K562 (cell line): ENCODE measurements at regions not wholly inside any gene's neighbourhood (a gene's known extent, or its start where the extent isn't known, plus 50 kb on each side); places are given as distances from the start of the nearest gene placed in this dataset.
A peak's percentile ranks its signal among the peaks of the same experiment; 100 is the strongest.

Source experiments
- ARHGAP35 ChIP-seq: fragments of 450-650 bp; IDR thresholded peaks from 2 replicates; pipeline ENCODE4 v1.6.1; 2018; ENCODE audit not compliant: partially characterized antibody
- BRD4 ChIP-seq: fragments of 200-600 bp; sonication (generic); IDR thresholded peaks from 2 replicates; pipeline ENCODE4 v1.6.1; 2017; ENCODE audit warnings: inconsistent platforms
- CAMTA2 ChIP-seq: fragments of 250-450 bp; sonication (Bioruptor Pico); conservative IDR thresholded peaks from 2 replicates; pipeline ENCODE4 v1.5.1; 2022
- CCAR2 ChIP-seq: fragments of 200-400 bp; formaldehyde crosslinking; IDR thresholded peaks from 2 replicates; pipeline ENCODE4 v1.6.1; 2017; ENCODE audit warnings: mild to moderate bottlenecking, low read depth, low read length
- CXXC5 ChIP-seq: fragments of 250-450 bp; sonication (Bioruptor Pico); IDR thresholded peaks from 2 replicates; pipeline ENCODE4 v1.8.0; 2022; ENCODE audit warnings: inconsistent platforms, mild to moderate bottlenecking, moderate library complexity
- HNRNPLL ChIP-seq: fragments of 200-400 bp; formaldehyde crosslinking; IDR thresholded peaks from 2 replicates; pipeline ENCODE4 v1.6.1; 2017; ENCODE audit warnings: low read length, low read depth, mild to moderate bottlenecking; ENCODE audit not compliant: poor library complexity, severe bottlenecking
- MECOM ChIP-seq: fragments of 250-450 bp; sonication (Bioruptor Pico); IDR thresholded peaks from 2 replicates; pipeline ENCODE4 v1.8.0; 2022; ENCODE audit warnings: inconsistent platforms
- MTA2 ChIP-seq: fragments of 450-650 bp; IDR thresholded peaks from 2 replicates; pipeline ENCODE4 v1.6.1; 2016; ENCODE audit warnings: low read depth
- MTF1 ChIP-seq: fragments of 250-450 bp; sonication (Bioruptor Pico); IDR thresholded peaks from 2 replicates; pipeline ENCODE4 v1.9.0; 2021; ENCODE audit warnings: moderate library complexity, mild to moderate bottlenecking, inconsistent platforms, borderline replicate concordance
- NCOR1 ChIP-seq: fragments of 450-650 bp; IDR thresholded peaks from 2 replicates; pipeline ENCODE4 v1.6.1; 2016; ENCODE audit warnings: mild to moderate bottlenecking, moderate library complexity
- NFATC3 ChIP-seq: fragments of 450-650 bp; IDR thresholded peaks from 2 replicates; pipeline ENCODE4 v1.6.1; 2017; ENCODE audit warnings: mild to moderate bottlenecking
- POLR2G ChIP-seq: fragments of 200-400 bp; formaldehyde crosslinking; IDR thresholded peaks from 2 replicates; pipeline ENCODE4 v1.6.1; 2017; ENCODE audit warnings: low read depth, mild to moderate bottlenecking, antibody characterized with exemption, low read length, moderate library complexity
- PRPF4 ChIP-seq: fragments of 200-400 bp; formaldehyde crosslinking; IDR thresholded peaks from one replicate; pipeline ENCODE4 v1.6.1; 2017; ENCODE audit warnings: low read length, low read depth, mild to moderate bottlenecking; ENCODE audit not compliant: insufficient read depth, poor library complexity, severe bottlenecking
- RBM14 ChIP-seq: fragments of 200-400 bp; formaldehyde crosslinking; IDR thresholded peaks from 2 replicates; pipeline ENCODE4 v1.6.1; 2018; ENCODE audit warnings: low read depth, mild to moderate bottlenecking, low read length, moderate library complexity, borderline replicate concordance; ENCODE audit not compliant: insufficient read depth
- SRF ChIP-seq, 2 experiments: fragments of 250-450, 450-650 bp in 1 of 2; sonication (Bioruptor Pico) in 1 of 2; sonication (generic) in 1 of 2; formaldehyde crosslinking; IDR thresholded peaks; 2 replicates each; pipeline versions ENCODE4 v1.5.0 to v1.5.1; 2020 to 2022; ENCODE audit warnings: mild to moderate bottlenecking in 1 of 2, missing genetic modification reagents in 1 of 2
- TARDBP ChIP-seq: fragments of 450-650 bp; IDR thresholded peaks from 2 replicates; pipeline ENCODE4 v1.6.1; 2016
- XRCC3 ChIP-seq: fragments of 450-650 bp; IDR thresholded peaks from 2 replicates; pipeline ENCODE4 v1.6.1; 2017; ENCODE audit warnings: mild to moderate bottlenecking, moderate library complexity
- ZNF197 ChIP-seq: fragments of 200-800 bp; sonication (Bioruptor generic); IDR thresholded peaks from 2 replicates; pipeline ENCODE4 v1.6.1; 2016; ENCODE audit warnings: low read depth, missing genetic modification characterization, missing compliant biosample characterization
- TF ChIP-seq, protein P1 (sequence below): fragments of 450-650 bp; IDR thresholded peaks from 2 replicates; pipeline ENCODE4 v1.6.1; 2014; ENCODE audit warnings: low read depth, mild to moderate bottlenecking, moderate library complexity, borderline replicate concordance
- TF ChIP-seq, protein P2 (sequence below), 2 experiments: fragments of 450-650 bp; IDR thresholded peaks; 2 replicates each; pipeline ENCODE4 v1.6.1; 2016
- TF ChIP-seq, protein P3 (sequence below): sonication (generic); formaldehyde crosslinking; IDR thresholded peaks from 2 replicates; pipeline ENCODE4 v1.8.0; 2022; ENCODE audit warnings: mild to moderate bottlenecking, missing genetic modification reagents, borderline replicate concordance
- TF ChIP-seq, protein P4 (sequence below): sonication (generic); formaldehyde crosslinking; IDR thresholded peaks from 2 replicates; pipeline ENCODE4 v1.8.1; 2023; ENCODE audit warnings: mild to moderate bottlenecking, missing genetic modification reagents

DNA sequence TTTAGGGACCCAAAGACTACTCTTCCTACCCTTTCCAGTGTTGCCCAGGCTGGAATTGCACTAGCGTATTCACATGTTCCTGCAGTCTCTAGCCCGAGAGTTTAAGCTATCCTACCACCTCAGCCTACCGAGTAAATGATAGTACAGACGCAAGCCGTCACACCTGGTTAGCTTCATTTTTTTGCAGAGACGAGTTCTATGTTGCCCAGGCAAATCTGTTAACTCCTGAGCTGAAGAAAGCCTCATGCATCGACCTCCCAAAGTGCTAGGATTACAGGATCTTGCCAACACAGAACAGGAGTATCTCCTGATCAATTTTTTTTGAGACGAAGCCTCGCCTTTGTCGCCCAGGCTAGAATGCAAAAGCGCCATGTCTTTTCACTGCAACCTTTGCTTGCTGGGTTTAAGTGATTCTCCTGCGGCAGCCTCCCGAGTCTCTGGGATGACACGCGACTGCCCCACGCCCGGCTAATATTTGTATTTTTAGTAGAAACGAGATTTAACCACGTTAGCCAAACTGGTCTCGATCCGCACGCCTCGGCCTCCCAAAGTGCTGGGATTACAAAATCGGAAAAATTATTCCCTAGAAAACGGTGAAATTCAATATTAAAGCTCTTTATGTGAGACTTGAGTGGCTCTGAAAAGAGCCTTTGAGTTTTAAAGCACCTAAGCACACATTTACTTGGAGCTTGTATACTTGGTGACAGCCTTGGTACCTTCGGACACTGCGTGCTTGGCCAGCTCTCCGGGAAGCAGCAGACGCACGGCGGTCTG is 128.5 kb downstream of the HFE start (continued):
- TF ChIP-seq HNRNPLL (peak; percentile 17), CAMTA2 (CRISPR knock-in tag) (no peak), NFATC3 (no peak), MTA2 (no peak), MTF1 (CRISPR knock-in tag) (no peak), BRD4 (no peak), ZNF197 (CRISPR knock-in tag) (no peak), TARDBP (no peak; the same call in 1 of the 2 replicates), XRCC3 (peak; percentile 40; the same call in 1 of the 2 replicates), CCAR2 (no peak), NCOR1 (no peak; the same call in 1 of the 2 replicates), SRF (CRISPR knock-in tag; IDR thresholded peaks at IDR 0.05) (peak in 1 of 2 experiments; percentile 81; a peak in 2 of 4 replicates), CXXC5 (CRISPR knock-in tag) (no peak), POLR2G (peak; percentile 84), MECOM (CRISPR knock-in tag) (no peak), ARHGAP35 (peak; percentile 52), RBM14 (0 out of 2 replicates have a peak, but pooled peaks have one; percentile 84), PRPF4 (peak; percentile 92)
- TF ChIP-seq, protein P1, sequence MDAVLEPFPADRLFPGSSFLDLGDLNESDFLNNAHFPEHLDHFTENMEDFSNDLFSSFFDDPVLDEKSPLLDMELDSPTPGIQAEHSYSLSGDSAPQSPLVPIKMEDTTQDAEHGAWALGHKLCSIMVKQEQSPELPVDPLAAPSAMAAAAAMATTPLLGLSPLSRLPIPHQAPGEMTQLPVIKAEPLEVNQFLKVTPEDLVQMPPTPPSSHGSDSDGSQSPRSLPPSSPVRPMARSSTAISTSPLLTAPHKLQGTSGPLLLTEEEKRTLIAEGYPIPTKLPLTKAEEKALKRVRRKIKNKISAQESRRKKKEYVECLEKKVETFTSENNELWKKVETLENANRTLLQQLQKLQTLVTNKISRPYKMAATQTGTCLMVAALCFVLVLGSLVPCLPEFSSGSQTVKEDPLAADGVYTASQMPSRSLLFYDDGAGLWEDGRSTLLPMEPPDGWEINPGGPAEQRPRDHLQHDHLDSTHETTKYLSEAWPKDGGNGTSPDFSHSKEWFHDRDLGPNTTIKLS, result no peak; the same call in 1 of the 2 replicates
- TF ChIP-seq, protein P2, sequence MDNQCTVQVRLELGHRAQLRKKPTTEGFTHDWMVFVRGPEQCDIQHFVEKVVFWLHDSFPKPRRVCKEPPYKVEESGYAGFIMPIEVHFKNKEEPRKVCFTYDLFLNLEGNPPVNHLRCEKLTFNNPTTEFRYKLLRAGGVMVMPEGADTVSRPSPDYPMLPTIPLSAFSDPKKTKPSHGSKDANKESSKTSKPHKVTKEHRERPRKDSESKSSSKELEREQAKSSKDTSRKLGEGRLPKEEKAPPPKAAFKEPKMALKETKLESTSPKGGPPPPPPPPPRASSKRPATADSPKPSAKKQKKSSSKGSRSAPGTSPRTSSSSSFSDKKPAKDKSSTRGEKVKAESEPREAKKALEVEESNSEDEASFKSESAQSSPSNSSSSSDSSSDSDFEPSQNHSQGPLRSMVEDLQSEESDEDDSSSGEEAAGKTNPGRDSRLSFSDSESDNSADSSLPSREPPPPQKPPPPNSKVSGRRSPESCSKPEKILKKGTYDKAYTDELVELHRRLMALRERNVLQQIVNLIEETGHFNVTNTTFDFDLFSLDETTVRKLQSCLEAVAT (IDR thresholded peaks at IDR 0.05), result peak; percentile 66 to 67
- TF ChIP-seq, protein P3, sequence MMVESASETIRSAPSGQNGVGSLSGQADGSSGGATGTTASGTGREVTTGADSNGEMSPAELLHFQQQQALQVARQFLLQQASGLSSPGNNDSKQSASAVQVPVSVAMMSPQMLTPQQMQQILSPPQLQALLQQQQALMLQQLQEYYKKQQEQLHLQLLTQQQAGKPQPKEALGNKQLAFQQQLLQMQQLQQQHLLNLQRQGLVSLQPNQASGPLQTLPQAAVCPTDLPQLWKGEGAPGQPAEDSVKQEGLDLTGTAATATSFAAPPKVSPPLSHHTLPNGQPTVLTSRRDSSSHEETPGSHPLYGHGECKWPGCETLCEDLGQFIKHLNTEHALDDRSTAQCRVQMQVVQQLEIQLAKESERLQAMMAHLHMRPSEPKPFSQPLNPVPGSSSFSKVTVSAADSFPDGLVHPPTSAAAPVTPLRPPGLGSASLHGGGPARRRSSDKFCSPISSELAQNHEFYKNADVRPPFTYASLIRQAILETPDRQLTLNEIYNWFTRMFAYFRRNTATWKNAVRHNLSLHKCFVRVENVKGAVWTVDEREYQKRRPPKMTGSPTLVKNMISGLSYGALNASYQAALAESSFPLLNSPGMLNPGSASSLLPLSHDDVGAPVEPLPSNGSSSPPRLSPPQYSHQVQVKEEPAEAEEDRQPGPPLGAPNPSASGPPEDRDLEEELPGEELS (CRISPR knock-in tag), result no peak; the same call in 1 of the 2 replicates
- TF ChIP-seq, protein P4, sequence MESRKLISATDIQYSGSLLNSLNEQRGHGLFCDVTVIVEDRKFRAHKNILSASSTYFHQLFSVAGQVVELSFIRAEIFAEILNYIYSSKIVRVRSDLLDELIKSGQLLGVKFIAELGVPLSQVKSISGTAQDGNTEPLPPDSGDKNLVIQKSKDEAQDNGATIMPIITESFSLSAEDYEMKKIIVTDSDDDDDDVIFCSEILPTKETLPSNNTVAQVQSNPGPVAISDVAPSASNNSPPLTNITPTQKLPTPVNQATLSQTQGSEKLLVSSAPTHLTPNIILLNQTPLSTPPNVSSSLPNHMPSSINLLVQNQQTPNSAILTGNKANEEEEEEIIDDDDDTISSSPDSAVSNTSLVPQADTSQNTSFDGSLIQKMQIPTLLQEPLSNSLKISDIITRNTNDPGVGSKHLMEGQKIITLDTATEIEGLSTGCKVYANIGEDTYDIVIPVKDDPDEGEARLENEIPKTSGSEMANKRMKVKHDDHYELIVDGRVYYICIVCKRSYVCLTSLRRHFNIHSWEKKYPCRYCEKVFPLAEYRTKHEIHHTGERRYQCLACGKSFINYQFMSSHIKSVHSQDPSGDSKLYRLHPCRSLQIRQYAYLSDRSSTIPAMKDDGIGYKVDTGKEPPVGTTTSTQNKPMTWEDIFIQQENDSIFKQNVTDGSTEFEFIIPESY (CRISPR knock-in tag), result peak; percentile 60; the same call in 1 of the 2 replicates
